ENCODE measurements at regions not wholly inside any gene's neighbourhood (a gene's known extent, or its start where the extent isn't known, plus 50 kb on each side); places are given as distances from the start of the nearest gene placed in this dataset.

- Mint-ChIP-seq H3K27ac (no peak overlapping the region), H3K9me3 (ENCODE audit: insufficient read depth) (peaks cover 2% of the 10 kb centered on the region), H3K4me1 (no peaks in the 10 kb centered on the region), H3K4me3 (no peak overlapping the region), H3K27me3 (no peaks in the 10 kb centered on the region)
- ChIA-PET CTCF (no interaction called here), POLR2A (no interaction called here)
- Histone ChIP-seq H3K27me3 (replicated peaks in 1 of 4; ENCODE audit: control extremely low read depth in 1 of 4, control insufficient read depth in 3 of 4, insufficient read depth in 4 of 4, low read length in 3 of 4) (no peaks in the 10 kb centered on the region), H3K4me2 (replicated peaks; ENCODE audit: low read depth, low read length, poor library complexity, severe bottlenecking) (no peak overlapping the region), H3K36me3 (replicated peaks in 1 of 2; ENCODE audit: control extremely low read depth in 1 of 2, control insufficient read depth in 1 of 2, extremely low read depth in 1 of 2, insufficient read depth in 2 of 2, low read length in 1 of 2) (no peaks in the 10 kb centered on the region), H3K9me3 (ENCODE audit: control extremely low read depth in 1 of 3, control insufficient read depth in 2 of 3, insufficient read depth in 1 of 3, low read length in 2 of 3) (no peaks in the 10 kb centered on the region), H3K4me1 (ENCODE audit: control insufficient read depth in 2 of 2, insufficient read depth in 2 of 2, low read length in 2 of 2) (no peaks in the 10 kb centered on the region), H3K79me2 (ENCODE audit: control insufficient read depth, insufficient read depth, low read length) (no peaks in the 10 kb centered on the region), H3K27ac (ENCODE audit: low read length in 2 of 2) (no peak overlapping the region), H4K20me1 (ENCODE audit: control insufficient read depth, insufficient read depth, low read length, poor library complexity, severe bottlenecking) (no peaks in the 10 kb centered on the region), H3K9ac (ENCODE audit: low read length) (no peak overlapping the region), H3K4me3 (ENCODE audit: control extremely low read depth in 1 of 5, extremely low read depth in 1 of 5, insufficient read depth in 1 of 5, low read depth in 2 of 5, low read length in 4 of 5) (no peak overlapping the region), H2AFZ (ENCODE audit: insufficient read depth, low read depth, low read length, poor library complexity, severe bottlenecking) (no peak overlapping the region)
- WGBS (ENCODE audit: insufficient coverage): no CpG with 5 or more reads among the region's 1 CpG
- intact Hi-C loops (cut with micrococcal nuclease): no loop called here
- DNase-seq: no peak
- TF ChIP-seq CTCF (IDR thresholded peaks at IDR 0.05) (no peak), EZH2 (IDR thresholded peaks at IDR 0.05; ENCODE audit: borderline replicate concordance, insufficient read depth, low read depth, low read length, poor library complexity, severe bottlenecking) (no peak)
- ATAC-seq (ENCODE audit: low read depth): no peak
Observed at GRCh38 chr5:114191441-114191840, 170.4 kb upstream of the KCNN2 start.

- no peak for TF ChIP-seq EZH2 (IDR thresholded peaks at IDR 0.05; ENCODE audit: borderline replicate concordance, insufficient read depth, low read depth, low read length, poor library complexity, severe bottlenecking)
- no peak for TF ChIP-seq CTCF (IDR thresholded peaks at IDR 0.05)
- H3K4me1 Mint-ChIP-seq: no peaks in the 10 kb centered on the region
- H3K9me3 Mint-ChIP-seq (ENCODE audit: insufficient read depth): no peaks in the 10 kb centered on the region
- no peak overlapping the region for H3K4me3 ChIP-seq (ENCODE audit: control extremely low read depth in 1 of 5, extremely low read depth in 1 of 5, insufficient read depth in 1 of 5, low read depth in 2 of 5, low read length in 4 of 5)
- no peak for ATAC-seq (ENCODE audit: low read depth)
- WGBS (ENCODE audit: insufficient coverage): no CpG with 5 or more reads among the region's 3 CpGs
- no peaks in the 10 kb centered on the region for H3K9me3 ChIP-seq (ENCODE audit: control extremely low read depth in 1 of 3, control insufficient read depth in 2 of 3, insufficient read depth in 1 of 3, low read length in 2 of 3)
- ChIA-PET CTCF (no interaction called here), POLR2A (no interaction called here)
- H3K27ac Mint-ChIP-seq: no peak overlapping the region
- no peaks in the 10 kb centered on the region for H3K36me3 ChIP-seq (replicated peaks in 1 of 2; ENCODE audit: control extremely low read depth in 1 of 2, control insufficient read depth in 1 of 2, extremely low read depth in 1 of 2, insufficient read depth in 2 of 2, low read length in 1 of 2)
- H3K79me2 ChIP-seq (ENCODE audit: control insufficient read depth, insufficient read depth, low read length): no peaks in the 10 kb centered on the region
- no peaks in the 10 kb centered on the region for H3K27me3 ChIP-seq (replicated peaks in 1 of 4; ENCODE audit: control extremely low read depth in 1 of 4, control insufficient read depth in 3 of 4, insufficient read depth in 4 of 4, low read length in 3 of 4)
- H2AFZ ChIP-seq (ENCODE audit: insufficient read depth, low read depth, low read length, poor library complexity, severe bottlenecking): no peak overlapping the region
- H3K9ac ChIP-seq (ENCODE audit: low read length): no peak overlapping the region
- H4K20me1 ChIP-seq (ENCODE audit: control insufficient read depth, insufficient read depth, low read length, poor library complexity, severe bottlenecking): no peaks in the 10 kb centered on the region
- no peak overlapping the region for H3K4me3 Mint-ChIP-seq
- no peak overlapping the region for H3K4me2 ChIP-seq (replicated peaks; ENCODE audit: low read depth, low read length, poor library complexity, severe bottlenecking)
- no peak for DNase-seq
- no peak overlapping the region for H3K27ac ChIP-seq (ENCODE audit: low read length in 2 of 2)
- no peaks in the 10 kb centered on the region for H3K27me3 Mint-ChIP-seq
- intact Hi-C loops (cut with micrococcal nuclease): no loop called here
- H3K4me1 ChIP-seq (ENCODE audit: control insufficient read depth in 2 of 2, insufficient read depth in 2 of 2, low read length in 2 of 2): no peaks in the 10 kb centered on the region
Observed at GRCh38 chr5:114192108-114192507, 169.8 kb upstream of the KCNN2 start.

All from B cell (primary cell).